Keratinocyte (primary cell): ENCODE measurements at regions not wholly inside any gene's neighbourhood (a gene's known extent, or its start where the extent isn't known, plus 50 kb on each side); places are given as distances from the start of the nearest gene placed in this dataset.
A peak's percentile ranks its signal among the peaks of the same experiment; 100 is the strongest.

Source experiments
- DNase-seq: peaks from one replicate; pipeline ENCODE4 v3.0.0-alpha.2; 2011; ENCODE audit warnings: low read depth, missing footprints, low spot score
- FAIRE-seq: peaks from 2 replicates; lab custom pipeline; 2011; peaks lifted over from hg19 to GRCh38; lab: Jason Lieb, UNC
- H2AFZ ChIP-seq: 2 replicates; pipeline ENCODE4 v1.6.0; 2012; ENCODE audit warnings: low read length, control low read depth, inconsistent platforms; ENCODE audit not compliant: control insufficient read depth
- H3K27ac ChIP-seq: 2 replicates; pipeline ENCODE4 v1.5.1; 2011; ENCODE audit warnings: low read length; ENCODE audit not compliant: control insufficient read depth, insufficient read depth
- H3K27me3 ChIP-seq: 3 replicates; pipeline ENCODE4 v1.6.0; 2011; ENCODE audit warnings: low read length; ENCODE audit not compliant: control insufficient read depth, insufficient read depth; ENCODE audit errors: extremely low read depth
- H3K36me3 ChIP-seq, 2 experiments: 2 replicates in 1 of 2; 3 replicates in 1 of 2; pipeline ENCODE4 v1.5.1; 2011; ENCODE audit warnings: low read length in 2 of 2, mild to moderate bottlenecking in 1 of 2; ENCODE audit not compliant: control insufficient read depth in 2 of 2, insufficient read depth in 2 of 2; ENCODE audit errors: extremely low read depth in 1 of 2
- H3K4me1 ChIP-seq: 3 replicates; pipeline ENCODE4 v1.5.1; 2011; ENCODE audit warnings: low read length; ENCODE audit not compliant: control insufficient read depth, insufficient read depth; ENCODE audit errors: extremely low read depth
- H3K4me2 ChIP-seq: 3 replicates; pipeline ENCODE4 v1.6.0; 2011; ENCODE audit warnings: low read depth, low read length; ENCODE audit not compliant: control insufficient read depth, insufficient read depth; ENCODE audit errors: extremely low read depth
- H3K4me3 ChIP-seq, 3 experiments: fragments of 200-600 bp in 1 of 3; sonication (generic) in 1 of 3; 2 replicates in 2 of 3; 3 replicates in 1 of 3; pipeline ENCODE4 v1.5.1; 2011 to 2016; ENCODE audit warnings: low read length in 3 of 3, mild to moderate bottlenecking in 3 of 3, control low read depth in 2 of 3, inconsistent platforms in 1 of 3, low read depth in 1 of 3, mixed read lengths in 1 of 3, mixed run types in 1 of 3, moderate library complexity in 1 of 3; ENCODE audit not compliant: control insufficient read depth in 2 of 3, insufficient read depth in 2 of 3; ENCODE audit errors: extremely low read depth in 1 of 3
- H3K79me2 ChIP-seq: 2 replicates; pipeline ENCODE4 v1.6.0; 2012; ENCODE audit warnings: low read length; ENCODE audit not compliant: control insufficient read depth, insufficient read depth
- H3K9ac ChIP-seq: 3 replicates; pipeline ENCODE4 v1.6.0; 2011; ENCODE audit warnings: low read length; ENCODE audit not compliant: control insufficient read depth, insufficient read depth; ENCODE audit errors: extremely low read depth
- H3K9me1 ChIP-seq: 3 replicates; pipeline ENCODE4 v1.6.0; 2011; ENCODE audit warnings: low read length; ENCODE audit not compliant: control insufficient read depth, insufficient read depth; ENCODE audit errors: extremely low read depth
- H3K9me3 ChIP-seq: 2 replicates; pipeline ENCODE4 v1.5.1; 2012; ENCODE audit warnings: low read depth, low read length; ENCODE audit not compliant: control insufficient read depth
- H4K20me1 ChIP-seq: 3 replicates; pipeline ENCODE4 v1.6.0; 2011; ENCODE audit warnings: low read length; ENCODE audit not compliant: control insufficient read depth, insufficient read depth; ENCODE audit errors: extremely low read depth
- EZH2 ChIP-seq: IDR thresholded peaks from one replicate; pipeline ENCODE4 v1.6.1; 2012; ENCODE audit warnings: inconsistent platforms, mild to moderate bottlenecking, low read length, moderate library complexity
- dilution Hi-C: fragments of 300-500 bp; cut with MboI; formaldehyde crosslinking; loops from one replicate; pipeline ENCODE4 v1.7.0; 2020; ENCODE audit warnings: low sequenced_read_pairs; ENCODE audit not compliant: extremely low pct_ligation_motif_present
- TF ChIP-seq, protein P1 (sequence below), 3 experiments: IDR thresholded peaks in 1 of 3; conservative IDR thresholded peaks in 1 of 3; optimal IDR thresholded peaks in 1 of 3; 2 replicates in 2 of 3; 3 replicates in 1 of 3; pipeline versions ENCODE3 to v1.5.1; 2011; ENCODE audit warnings: low read length in 3 of 3, mild to moderate bottlenecking in 3 of 3, moderate library complexity in 2 of 3, control low read depth in 1 of 3, inconsistent platforms in 1 of 3; ENCODE audit not compliant: insufficient read depth in 2 of 3; ENCODE audit errors: extremely low read depth in 1 of 3

DNA sequence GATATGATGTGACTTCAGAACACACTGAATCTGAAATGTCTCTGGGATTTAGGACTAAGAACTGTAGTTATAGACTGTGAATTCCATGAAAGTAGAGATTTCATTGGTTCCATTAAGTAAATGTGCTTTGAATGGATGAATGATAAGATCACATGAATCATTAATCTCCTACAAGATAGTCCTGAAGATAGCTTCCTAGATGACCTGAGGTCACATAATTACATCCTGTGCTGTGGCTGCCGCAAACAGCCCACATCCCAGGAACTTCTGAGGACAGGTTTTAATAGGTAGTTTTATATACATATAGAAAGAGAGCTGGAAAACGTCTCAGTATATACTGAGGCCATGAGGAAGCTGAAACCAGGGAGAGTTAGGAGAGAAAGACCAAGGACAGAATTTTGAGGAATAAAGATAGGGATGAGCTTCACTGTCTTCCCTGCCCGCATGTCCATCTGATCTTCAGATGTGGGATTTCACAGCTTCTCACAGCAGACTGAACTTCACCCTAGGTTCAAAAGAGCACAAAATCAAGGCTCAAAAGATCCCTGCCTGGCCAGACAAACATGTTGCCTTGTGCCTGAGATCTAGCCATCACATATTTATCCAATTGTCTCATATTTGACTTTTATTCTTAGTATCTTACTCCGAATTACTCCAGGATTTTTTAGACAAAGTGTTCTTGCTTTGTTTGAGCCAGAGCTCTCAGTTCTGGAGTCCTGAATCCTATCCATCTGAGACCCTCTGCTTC, 188.2 kb downstream of the IRS1 start:
- Histone ChIP-seq H3K4me2 (no peak overlapping the region), H3K79me2 (no peaks in the 10 kb centered on the region), H3K27me3 (no peaks in the 10 kb centered on the region), H3K9ac (no peak overlapping the region), H3K36me3 (no peaks in the 10 kb centered on the region), H4K20me1 (no peaks in the 10 kb centered on the region), H3K27ac (no peak overlapping the region), H3K4me1 (peaks cover 10% of the 10 kb centered on the region), H2AFZ (no peak overlapping the region), H3K4me3 (no peak overlapping the region), H3K9me3 (no peaks in the 10 kb centered on the region), H3K9me1 (no peaks in the 10 kb centered on the region)
- DNase-seq (no peak), FAIRE-seq (peak; percentile 67)
- TF ChIP-seq, protein P1, sequence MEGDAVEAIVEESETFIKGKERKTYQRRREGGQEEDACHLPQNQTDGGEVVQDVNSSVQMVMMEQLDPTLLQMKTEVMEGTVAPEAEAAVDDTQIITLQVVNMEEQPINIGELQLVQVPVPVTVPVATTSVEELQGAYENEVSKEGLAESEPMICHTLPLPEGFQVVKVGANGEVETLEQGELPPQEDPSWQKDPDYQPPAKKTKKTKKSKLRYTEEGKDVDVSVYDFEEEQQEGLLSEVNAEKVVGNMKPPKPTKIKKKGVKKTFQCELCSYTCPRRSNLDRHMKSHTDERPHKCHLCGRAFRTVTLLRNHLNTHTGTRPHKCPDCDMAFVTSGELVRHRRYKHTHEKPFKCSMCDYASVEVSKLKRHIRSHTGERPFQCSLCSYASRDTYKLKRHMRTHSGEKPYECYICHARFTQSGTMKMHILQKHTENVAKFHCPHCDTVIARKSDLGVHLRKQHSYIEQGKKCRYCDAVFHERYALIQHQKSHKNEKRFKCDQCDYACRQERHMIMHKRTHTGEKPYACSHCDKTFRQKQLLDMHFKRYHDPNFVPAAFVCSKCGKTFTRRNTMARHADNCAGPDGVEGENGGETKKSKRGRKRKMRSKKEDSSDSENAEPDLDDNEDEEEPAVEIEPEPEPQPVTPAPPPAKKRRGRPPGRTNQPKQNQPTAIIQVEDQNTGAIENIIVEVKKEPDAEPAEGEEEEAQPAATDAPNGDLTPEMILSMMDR (optimal IDR thresholded peaks at IDR 0.05 in 1 of 3, IDR thresholded peaks at IDR 0.05 in 1 of 3, conservative IDR thresholded peaks at IDR 0.05 in 1 of 3; ENCODE audit: extremely low read depth in 1 of 3, insufficient read depth in 2 of 3, low read length in 3 of 3), result no peak
- no peak for TF ChIP-seq EZH2
- dilution Hi-C loops, result no loop called here

DNA sequence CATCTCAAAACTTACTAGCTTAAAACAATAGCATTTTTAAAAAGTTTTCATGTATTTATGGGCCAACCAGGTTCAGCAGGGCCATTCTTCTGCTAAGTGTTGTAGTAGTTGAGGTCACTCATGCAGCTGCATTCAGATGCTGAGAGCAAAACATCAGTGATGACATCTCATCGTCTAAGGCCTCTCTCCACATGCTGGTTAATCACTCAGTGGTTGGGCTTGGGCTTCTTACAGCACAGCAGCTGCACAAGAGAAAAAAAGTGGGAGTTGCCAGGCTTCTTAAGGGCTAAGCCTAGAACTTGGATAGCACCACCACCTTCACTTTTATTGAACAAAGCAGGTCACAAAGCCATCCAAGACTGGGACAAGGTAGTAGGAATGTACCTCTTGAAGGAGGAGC, 190.3 kb downstream of the IRS1 start:
- Histone ChIP-seq H2AFZ (no peak overlapping the region), H3K36me3 (no peaks in the 10 kb centered on the region), H3K27me3 (no peaks in the 10 kb centered on the region), H3K4me2 (no peak overlapping the region), H3K9ac (no peak overlapping the region), H3K9me1 (no peaks in the 10 kb centered on the region), H3K9me3 (no peaks in the 10 kb centered on the region), H4K20me1 (no peaks in the 10 kb centered on the region), H3K79me2 (no peaks in the 10 kb centered on the region), H3K27ac (no peak overlapping the region), H3K4me1 (peaks cover 10% of the 10 kb centered on the region), H3K4me3 (no peak overlapping the region)
- peak; percentile 4 for DNase-seq
- FAIRE-seq, result peak; percentile 56
- dilution Hi-C loops, result no loop called here
- TF ChIP-seq EZH2, result no peak
- TF ChIP-seq, protein P1 (optimal IDR thresholded peaks at IDR 0.05 in 1 of 3, IDR thresholded peaks at IDR 0.05 in 1 of 3, conservative IDR thresholded peaks at IDR 0.05 in 1 of 3; ENCODE audit: extremely low read depth in 1 of 3, insufficient read depth in 2 of 3, low read length in 3 of 3), result no peak
